ENCODE measurements at regions not wholly inside any gene's neighbourhood (a gene's known extent, or its start where the extent isn't known, plus 50 kb on each side); places are given as distances from the start of the nearest gene placed in this dataset.

GRCh38 chr5:79888643-79889042 lies 102.4 kb downstream of the MTX3 start:
- TF ChIP-seq POLR2A (IDR thresholded peaks at IDR 0.05), result no peak
- TF ChIP-seq CTCF (IDR thresholded peaks at IDR 0.05), result no peak

Measured in body of pancreas (tissue), 4 donors.